SK-N-SH (cell line): ENCODE measurements at regions not wholly inside any gene's neighbourhood (a gene's known extent, or its start where the extent isn't known, plus 50 kb on each side); places are given as distances from the start of the nearest gene placed in this dataset.

Experiments used
- CTCF ChIA-PET: fragments of 300-600, 350-600 bp; formaldehyde crosslinking; extraction: SDS; loops from one replicate; lab custom pipeline; 2021; lab: Yijun Ruan, JAX
- POLR2A ChIA-PET: fragments of 350-600 bp; sonication (Branson Sonifier 250); formaldehyde crosslinking; extraction: SDS; loops from one replicate; lab custom pipeline; 2020; ENCODE audit warnings: antibody characterized with exemption, inconsistent platforms; lab: Yijun Ruan, JAX
- DNase-seq: peaks from one replicate; pipeline ENCODE4 v3.0.0; 2012
- H2AFZ ChIP-seq: fragments of 200-600 bp; sonication (generic); 2 replicates; pipeline ENCODE4 v1.8.1; 2016; ENCODE audit warnings: antibody characterized with exemption, mild to moderate bottlenecking, low read depth
- H3F3A ChIP-seq: fragments of 200-600 bp; sonication (generic); replicated peaks from 2 replicates; pipeline ENCODE3; 2016; ENCODE audit warnings: antibody characterized with exemption, mild to moderate bottlenecking; ENCODE audit not compliant: insufficient read depth
- H3K27ac ChIP-seq, 2 experiments: fragments of 200-500 bp in 1 of 2; fragments of 200-600 bp in 1 of 2; sonication (Bioruptor generic) in 1 of 2; sonication (generic), shearing (Covaris generic) in 1 of 2; 2 replicates each; pipeline versions ENCODE4 v1.5.1 to v1.6.1; 2014 to 2016; ENCODE audit warnings: low read depth in 2 of 2, inconsistent platforms in 1 of 2, low read length in 1 of 2, mild to moderate bottlenecking in 1 of 2, mixed read lengths in 1 of 2
- H3K27me3 ChIP-seq: fragments of 200-600 bp; sonication (generic), shearing (Covaris generic); 2 replicates; pipeline ENCODE4 v1.6.1; 2016; ENCODE audit warnings: mixed run types; ENCODE audit not compliant: insufficient read depth
- H3K36me3 ChIP-seq, 2 experiments: fragments of 200-500 bp in 1 of 2; fragments of 200-600 bp in 1 of 2; sonication (Bioruptor generic) in 1 of 2; sonication (generic) in 1 of 2; replicated peaks in 1 of 2; 2 replicates each; pipeline versions ENCODE3 to v1.5.1; 2014 to 2016; ENCODE audit warnings: low read length in 1 of 2, mild to moderate bottlenecking in 1 of 2; ENCODE audit not compliant: insufficient read depth in 2 of 2, control insufficient read depth in 1 of 2
- H3K4me1 ChIP-seq, 2 experiments: fragments of 200-500 bp in 1 of 2; fragments of 200-600 bp in 1 of 2; sonication (Bioruptor generic) in 1 of 2; sonication (generic), shearing (Covaris generic) in 1 of 2; 2 replicates each; pipeline versions ENCODE4 v1.5.1 to v1.6.1; 2014 to 2016; ENCODE audit warnings: low read depth in 1 of 2, low read length in 1 of 2, mixed run types in 1 of 2; ENCODE audit not compliant: insufficient read depth in 2 of 2, control insufficient read depth in 1 of 2
- H3K4me2 ChIP-seq: fragments of 200-600 bp; sonication (generic), shearing (Covaris generic); 2 replicates; pipeline ENCODE4 v1.6.1; 2017; ENCODE audit warnings: mixed run types
- H3K4me3 ChIP-seq, 2 experiments: fragments of 200-500 bp in 1 of 2; fragments of 200-600 bp in 1 of 2; sonication (Bioruptor generic) in 1 of 2; sonication (generic), shearing (Covaris generic) in 1 of 2; 2 replicates each; pipeline versions ENCODE4 v1.5.1 to v1.8.1; 2014 to 2016; ENCODE audit warnings: low read depth in 2 of 2, inconsistent platforms in 1 of 2, low read length in 1 of 2, mild to moderate bottlenecking in 1 of 2, mixed read lengths in 1 of 2, moderate library complexity in 1 of 2
- H3K79me2 ChIP-seq: fragments of 200-600 bp; sonication (generic); 2 replicates; pipeline ENCODE4 v1.8.1; 2017; ENCODE audit warnings: mild to moderate bottlenecking; ENCODE audit not compliant: insufficient read depth
- H3K9ac ChIP-seq: fragments of 200-600 bp; sonication (generic); 2 replicates; pipeline ENCODE4 v1.6.1; 2017; ENCODE audit warnings: mixed run types
- H3K9me2 ChIP-seq: fragments of 200-600 bp; sonication (generic); 2 replicates; pipeline ENCODE4 v1.6.1; 2017; ENCODE audit warnings: mixed run types
- H3K9me3 ChIP-seq: fragments of 200-600 bp; sonication (generic); 2 replicates; pipeline ENCODE4 v1.6.1; 2017; ENCODE audit warnings: mixed run types, mild to moderate bottlenecking, moderate library complexity
- H4K20me1 ChIP-seq: fragments of 200-600 bp; sonication (generic); 2 replicates; pipeline ENCODE4 v1.6.1; 2017; ENCODE audit warnings: mild to moderate bottlenecking, mixed run types; ENCODE audit not compliant: insufficient read depth
- ELF1 ChIP-seq: IDR thresholded peaks from 2 replicates; pipeline ENCODE4 v1.4.0; 2012
- EP300 ChIP-seq, 2 experiments: IDR thresholded peaks; 2 replicates each; pipeline versions ENCODE4 v1.4.0 to v1.6.1; 2012; ENCODE audit warnings: borderline replicate concordance in 1 of 2, low read depth in 1 of 2, low read length in 1 of 2
- FOSL2 ChIP-seq: IDR thresholded peaks from 2 replicates; pipeline ENCODE4 v1.4.0; 2012; ENCODE audit warnings: low read depth, mild to moderate bottlenecking, moderate library complexity, borderline replicate concordance
- FOXM1 ChIP-seq: IDR thresholded peaks from 2 replicates; pipeline ENCODE4 v1.4.0; 2012; ENCODE audit warnings: low read depth, mild to moderate bottlenecking
- GABPA ChIP-seq: IDR thresholded peaks from 2 replicates; pipeline ENCODE4 v1.4.0; 2012; ENCODE audit warnings: low read depth, mild to moderate bottlenecking
- IRF3 ChIP-seq: fragments of 150-350 bp; IDR thresholded peaks from 2 replicates; pipeline ENCODE4 v1.6.1; 2016; ENCODE audit warnings: mild to moderate bottlenecking, low read depth, low read length
- MAX ChIP-seq: IDR thresholded peaks from 2 replicates; pipeline ENCODE4 v1.4.0; 2012; ENCODE audit warnings: low read depth
- MXI1 ChIP-seq: IDR thresholded peaks from 2 replicates; pipeline ENCODE4 v1.6.1; 2012; ENCODE audit warnings: mild to moderate bottlenecking, low read depth, low read length, improper control_type of control experiment
- NRF1 ChIP-seq: IDR thresholded peaks from 2 replicates; pipeline ENCODE4 v1.6.1; 2012; ENCODE audit warnings: low read depth, mild to moderate bottlenecking, low read length
- POLR2AphosphoS5 ChIP-seq: IDR thresholded peaks from 2 replicates; pipeline ENCODE4 v1.6.1; 2012; ENCODE audit warnings: low read depth, low read length
- RAD21 ChIP-seq: IDR thresholded peaks from 2 replicates; pipeline ENCODE4 v1.6.1; 2012; ENCODE audit warnings: mild to moderate bottlenecking, low read length
- RCOR1 ChIP-seq: fragments of 150-350 bp; IDR thresholded peaks from 2 replicates; pipeline ENCODE4 v1.6.1; 2017; ENCODE audit warnings: antibody characterized with exemption, low read length
- RFX5 ChIP-seq: IDR thresholded peaks from 2 replicates; pipeline ENCODE4 v1.6.1; 2012; ENCODE audit warnings: mild to moderate bottlenecking, improper control_type of control experiment, low read length
- TAF1 ChIP-seq: IDR thresholded peaks from 2 replicates; pipeline ENCODE4 v1.6.1; 2012; ENCODE audit warnings: low read depth, mild to moderate bottlenecking, low read length, moderate library complexity, borderline replicate concordance
- YY1 ChIP-seq: IDR thresholded peaks from 2 replicates; pipeline ENCODE4 v1.4.0; 2012; ENCODE audit warnings: low read depth, mild to moderate bottlenecking
- WGBS: methylation state at CpG from one replicate; pipeline ENCODE4 v1.1.6; 2017; ENCODE audit warnings: low lambda C conversion rate; 5-methylcytosine and 5-hydroxymethylcytosine counted together
- TF ChIP-seq, protein P1 (sequence below): IDR thresholded peaks from 2 replicates; pipeline ENCODE4 v1.4.0; 2012; ENCODE audit warnings: low read depth, borderline replicate concordance

DNA sequence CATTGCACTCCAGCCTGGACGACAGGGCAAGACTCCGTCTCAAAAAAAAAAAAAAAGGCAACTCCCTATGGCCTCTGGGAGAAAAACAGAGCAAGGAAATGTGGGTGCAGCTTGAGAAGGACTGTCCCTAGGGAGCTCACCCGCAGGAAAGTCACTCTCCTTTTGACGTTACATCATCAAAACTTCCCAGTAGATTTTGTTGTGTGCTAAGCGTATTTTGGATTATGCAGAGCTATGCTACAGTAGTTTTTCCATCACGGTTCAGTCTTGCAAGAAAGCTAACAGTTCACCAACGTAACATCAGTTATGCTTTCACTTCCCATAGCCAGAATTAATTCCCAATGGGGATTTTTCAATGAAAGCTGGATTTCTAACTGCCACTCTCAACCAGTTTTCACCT, 138.8 kb downstream of the HSD17B3 start:
- Histone ChIP-seq H3K4me2 (no peak overlapping the region), H3K27me3 (no peaks in the 10 kb centered on the region), H2AFZ (no peak overlapping the region), H3K4me1 (no peaks in the 10 kb centered on the region), H3K36me3 (no peaks in the 10 kb centered on the region), H3K27ac (no peak overlapping the region), H3K79me2 (no peaks in the 10 kb centered on the region), H3K9me3 (no peaks in the 10 kb centered on the region), H4K20me1 (no peaks in the 10 kb centered on the region), H3K9me2 (no peaks in the 10 kb centered on the region), H3K4me3 (no peak overlapping the region), H3K9ac (no peak overlapping the region), H3F3A (no peaks in the 10 kb centered on the region)
- WGBS: 60% methylated on average over 7 of the region's 7 CpGs
- DNase-seq: no peak
- TF ChIP-seq YY1 (no peak), MXI1 (no peak), TAF1 (no peak), IRF3 (no peak), RFX5 (no peak)
- CTCF ChIA-PET: no interaction called here
- POLR2A ChIA-PET: no interaction called here

DNA sequence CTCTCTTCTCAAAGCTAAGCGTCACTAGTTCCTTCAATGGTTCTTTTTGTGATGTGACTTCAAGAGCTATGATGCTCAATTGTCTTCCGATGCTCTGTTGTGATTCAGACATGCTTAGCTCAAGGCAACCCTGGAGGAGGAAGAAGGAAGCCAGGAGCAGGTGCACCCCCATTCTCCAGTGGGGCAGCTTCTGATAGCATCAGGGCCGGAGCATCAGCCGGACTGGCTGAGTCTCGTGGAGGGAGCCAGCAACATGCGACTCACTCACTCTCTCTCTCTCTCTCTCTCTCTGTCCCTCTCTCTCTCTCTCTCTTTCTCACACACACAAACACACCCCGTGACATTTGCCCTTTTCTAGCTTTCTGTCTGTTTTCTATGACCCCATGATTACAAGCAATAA, 140.2 kb downstream of the HSD17B3 start:
- no peak for DNase-seq
- POLR2A ChIA-PET: no interaction called here
- Histone ChIP-seq H3K9me3 (no peaks in the 10 kb centered on the region), H3K36me3 (no peaks in the 10 kb centered on the region), H2AFZ (no peak overlapping the region), H3K27me3 (no peaks in the 10 kb centered on the region), H3K4me1 (no peaks in the 10 kb centered on the region), H4K20me1 (no peaks in the 10 kb centered on the region), H3K9ac (no peak overlapping the region), H3K79me2 (no peaks in the 10 kb centered on the region), H3K4me2 (no peak overlapping the region), H3F3A (no peaks in the 10 kb centered on the region), H3K27ac (no peak overlapping the region), H3K9me2 (no peaks in the 10 kb centered on the region), H3K4me3 (no peak overlapping the region)
- no peak for TF ChIP-seq ELF1
- no peak for TF ChIP-seq RFX5
- no peak for TF ChIP-seq RAD21
- no peak for TF ChIP-seq GABPA
- no peak for TF ChIP-seq FOSL2
- no peak for TF ChIP-seq POLR2AphosphoS5
- no peak for TF ChIP-seq MAX
- TF ChIP-seq, protein P1, sequence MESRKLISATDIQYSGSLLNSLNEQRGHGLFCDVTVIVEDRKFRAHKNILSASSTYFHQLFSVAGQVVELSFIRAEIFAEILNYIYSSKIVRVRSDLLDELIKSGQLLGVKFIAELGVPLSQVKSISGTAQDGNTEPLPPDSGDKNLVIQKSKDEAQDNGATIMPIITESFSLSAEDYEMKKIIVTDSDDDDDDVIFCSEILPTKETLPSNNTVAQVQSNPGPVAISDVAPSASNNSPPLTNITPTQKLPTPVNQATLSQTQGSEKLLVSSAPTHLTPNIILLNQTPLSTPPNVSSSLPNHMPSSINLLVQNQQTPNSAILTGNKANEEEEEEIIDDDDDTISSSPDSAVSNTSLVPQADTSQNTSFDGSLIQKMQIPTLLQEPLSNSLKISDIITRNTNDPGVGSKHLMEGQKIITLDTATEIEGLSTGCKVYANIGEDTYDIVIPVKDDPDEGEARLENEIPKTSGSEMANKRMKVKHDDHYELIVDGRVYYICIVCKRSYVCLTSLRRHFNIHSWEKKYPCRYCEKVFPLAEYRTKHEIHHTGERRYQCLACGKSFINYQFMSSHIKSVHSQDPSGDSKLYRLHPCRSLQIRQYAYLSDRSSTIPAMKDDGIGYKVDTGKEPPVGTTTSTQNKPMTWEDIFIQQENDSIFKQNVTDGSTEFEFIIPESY: no peak
- no peak for TF ChIP-seq MXI1
- TF ChIP-seq EP300 (IDR thresholded peaks at IDR 0.05; ENCODE audit: borderline replicate concordance in 1 of 2, low read depth in 1 of 2, low read length in 1 of 2): no peak
- no peak for TF ChIP-seq FOXM1
- TF ChIP-seq RCOR1: no peak
- no peak for TF ChIP-seq NRF1
- 64% methylated on average over 7 of the region's 7 CpGs for WGBS
- CTCF ChIA-PET: interaction anchor here (0.9 to 1.5 kb wide), 2 partner anchors 11 to 18 kb away, joined by 3 to 4 read pairs; no protein-coding TSS in a partner anchor
